ENCODE measurements at regions not wholly inside any gene's neighbourhood (a gene's known extent, or its start where the extent isn't known, plus 50 kb on each side); places are given as distances from the start of the nearest gene placed in this dataset.

DNA sequence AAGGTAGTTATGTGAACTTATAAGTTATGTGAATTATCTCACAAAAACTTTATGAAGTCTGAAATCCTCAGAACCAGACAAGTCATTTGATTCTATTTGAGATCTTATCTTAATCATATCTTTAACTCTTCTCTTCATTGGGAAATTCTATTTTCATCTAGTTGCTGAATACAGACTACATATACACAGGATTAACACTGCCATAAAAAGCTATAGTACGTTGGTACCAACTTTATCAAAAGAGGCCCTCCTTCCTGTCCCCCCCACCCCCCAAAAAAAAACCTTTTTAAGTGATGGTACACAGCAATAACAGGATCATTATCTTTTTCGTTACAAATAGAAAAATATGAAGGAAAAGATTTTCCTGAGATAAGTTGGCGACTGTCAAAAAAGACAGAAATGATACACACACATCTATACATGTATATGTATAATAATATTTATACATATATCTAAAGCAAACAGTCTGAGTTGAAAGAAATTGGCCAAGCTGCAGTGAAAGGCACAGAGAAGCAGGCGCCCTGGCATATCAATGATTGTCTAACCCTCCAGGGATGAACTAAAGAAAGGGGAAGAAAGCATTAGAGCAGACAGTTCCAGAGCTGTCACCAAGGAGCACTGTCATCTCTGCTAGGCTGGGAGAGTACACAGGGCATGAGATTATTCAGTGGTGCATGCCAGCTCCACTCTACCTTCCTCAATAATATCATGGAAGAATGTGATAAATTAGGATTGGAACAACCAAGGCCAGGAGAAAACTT, 116.7 kb downstream of the KLF12 start:
- TF ChIP-seq, protein P1, sequence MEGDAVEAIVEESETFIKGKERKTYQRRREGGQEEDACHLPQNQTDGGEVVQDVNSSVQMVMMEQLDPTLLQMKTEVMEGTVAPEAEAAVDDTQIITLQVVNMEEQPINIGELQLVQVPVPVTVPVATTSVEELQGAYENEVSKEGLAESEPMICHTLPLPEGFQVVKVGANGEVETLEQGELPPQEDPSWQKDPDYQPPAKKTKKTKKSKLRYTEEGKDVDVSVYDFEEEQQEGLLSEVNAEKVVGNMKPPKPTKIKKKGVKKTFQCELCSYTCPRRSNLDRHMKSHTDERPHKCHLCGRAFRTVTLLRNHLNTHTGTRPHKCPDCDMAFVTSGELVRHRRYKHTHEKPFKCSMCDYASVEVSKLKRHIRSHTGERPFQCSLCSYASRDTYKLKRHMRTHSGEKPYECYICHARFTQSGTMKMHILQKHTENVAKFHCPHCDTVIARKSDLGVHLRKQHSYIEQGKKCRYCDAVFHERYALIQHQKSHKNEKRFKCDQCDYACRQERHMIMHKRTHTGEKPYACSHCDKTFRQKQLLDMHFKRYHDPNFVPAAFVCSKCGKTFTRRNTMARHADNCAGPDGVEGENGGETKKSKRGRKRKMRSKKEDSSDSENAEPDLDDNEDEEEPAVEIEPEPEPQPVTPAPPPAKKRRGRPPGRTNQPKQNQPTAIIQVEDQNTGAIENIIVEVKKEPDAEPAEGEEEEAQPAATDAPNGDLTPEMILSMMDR (conservative IDR thresholded peaks at IDR 0.05; ENCODE audit: low read depth, low read length), result no peak
- no peak for TF ChIP-seq POLR2A (IDR thresholded peaks at IDR 0.05; ENCODE audit: low read depth, low read length)
- TF ChIP-seq RAD21 (IDR thresholded peaks at IDR 0.05; ENCODE audit: low read length), result no peak
- TF ChIP-seq MXI1 (IDR thresholded peaks at IDR 0.05; ENCODE audit: borderline replicate concordance, low read depth, low read length), result no peak
- TF ChIP-seq, protein P2, sequence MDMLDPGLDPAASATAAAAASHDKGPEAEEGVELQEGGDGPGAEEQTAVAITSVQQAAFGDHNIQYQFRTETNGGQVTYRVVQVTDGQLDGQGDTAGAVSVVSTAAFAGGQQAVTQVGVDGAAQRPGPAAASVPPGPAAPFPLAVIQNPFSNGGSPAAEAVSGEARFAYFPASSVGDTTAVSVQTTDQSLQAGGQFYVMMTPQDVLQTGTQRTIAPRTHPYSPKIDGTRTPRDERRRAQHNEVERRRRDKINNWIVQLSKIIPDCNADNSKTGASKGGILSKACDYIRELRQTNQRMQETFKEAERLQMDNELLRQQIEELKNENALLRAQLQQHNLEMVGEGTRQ (IDR thresholded peaks at IDR 0.05; ENCODE audit: low read depth, low read length), result no peak
- TF ChIP-seq RFX5 (IDR thresholded peaks at IDR 0.05; ENCODE audit: low read depth, low read length), result no peak
- no peak for TF ChIP-seq BHLHE40 (IDR thresholded peaks at IDR 0.05; ENCODE audit: low read depth, low read length)
- no peak for TF ChIP-seq FOS (IDR thresholded peaks at IDR 0.05; ENCODE audit: low read depth, low read length)
- no peak for TF ChIP-seq MAFK (IDR thresholded peaks at IDR 0.05; ENCODE audit: low read depth, low read length)
- TF ChIP-seq, protein P3, sequence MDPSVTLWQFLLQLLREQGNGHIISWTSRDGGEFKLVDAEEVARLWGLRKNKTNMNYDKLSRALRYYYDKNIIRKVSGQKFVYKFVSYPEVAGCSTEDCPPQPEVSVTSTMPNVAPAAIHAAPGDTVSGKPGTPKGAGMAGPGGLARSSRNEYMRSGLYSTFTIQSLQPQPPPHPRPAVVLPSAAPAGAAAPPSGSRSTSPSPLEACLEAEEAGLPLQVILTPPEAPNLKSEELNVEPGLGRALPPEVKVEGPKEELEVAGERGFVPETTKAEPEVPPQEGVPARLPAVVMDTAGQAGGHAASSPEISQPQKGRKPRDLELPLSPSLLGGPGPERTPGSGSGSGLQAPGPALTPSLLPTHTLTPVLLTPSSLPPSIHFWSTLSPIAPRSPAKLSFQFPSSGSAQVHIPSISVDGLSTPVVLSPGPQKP (IDR thresholded peaks at IDR 0.05; ENCODE audit: borderline replicate concordance, low read depth, low read length), result no peak
- TF ChIP-seq RCOR1 (IDR thresholded peaks at IDR 0.05; ENCODE audit: insufficient replicate concordance, low read length), result no peak
- no peak for TF ChIP-seq CEBPB (IDR thresholded peaks at IDR 0.05; ENCODE audit: low read depth, low read length)
